Thoracic aorta (tissue), 2 donors: ENCODE measurements at regions not wholly inside any gene's neighbourhood (a gene's known extent, or its start where the extent isn't known, plus 50 kb on each side); places are given as distances from the start of the nearest gene placed in this dataset.

ENCODE experiments used
- ATAC-seq: fragments of 150-250 bp; one replicate; pipeline ENCODE4 v1.8.0; 2017; ENCODE audit warnings: low read depth; ENCODE audit not compliant: insufficient number of reproducible peaks, low FRiP score
- DNase-seq: peaks from one replicate; pipeline ENCODE4 v3.0.0-alpha.2; 2020; ENCODE audit warnings: low spot score
- H3K27ac ChIP-seq, 2 donors: fragments of 200-600 bp; sonication (generic); 1 replicate in 1 of 2; 2 replicates in 1 of 2; pipeline ENCODE4 v1.5.1; 2016; ENCODE audit warnings: mild to moderate bottlenecking in 2 of 2, moderate library complexity in 2 of 2
- H3K27me3 ChIP-seq: fragments of 200-600 bp; sonication (generic); replicated peaks from 2 replicates; pipeline ENCODE4 v1.6.0; 2016; ENCODE audit warnings: mild to moderate bottlenecking; ENCODE audit not compliant: insufficient read depth
- H3K36me3 ChIP-seq: fragments of 200-600 bp; sonication (generic); one replicate; pipeline ENCODE4 v1.5.1; 2016
- H3K4me1 ChIP-seq, 2 donors: fragments of 200-600 bp; sonication (generic); 1 replicate in 1 of 2; 2 replicates in 1 of 2; pipeline versions ENCODE4 v1.5.1 to v1.6.0; 2016; ENCODE audit warnings: low read depth in 2 of 2, mild to moderate bottlenecking in 1 of 2; ENCODE audit not compliant: control insufficient read depth in 1 of 2
- H3K4me3 ChIP-seq: fragments of 200-600 bp; sonication (generic); 2 replicates; pipeline ENCODE4 v1.5.1; 2016; ENCODE audit warnings: mild to moderate bottlenecking
- H3K9me3 ChIP-seq: fragments of 200-600 bp; sonication (generic); 2 replicates; pipeline ENCODE4 v1.5.1; 2016
- TF ChIP-seq, protein P1 (sequence below): fragments of 200-600 bp; sonication (generic); IDR thresholded peaks from one replicate; pipeline ENCODE4 v1.5.1; 2019; ENCODE audit warnings: antibody characterized with exemption

DNA sequence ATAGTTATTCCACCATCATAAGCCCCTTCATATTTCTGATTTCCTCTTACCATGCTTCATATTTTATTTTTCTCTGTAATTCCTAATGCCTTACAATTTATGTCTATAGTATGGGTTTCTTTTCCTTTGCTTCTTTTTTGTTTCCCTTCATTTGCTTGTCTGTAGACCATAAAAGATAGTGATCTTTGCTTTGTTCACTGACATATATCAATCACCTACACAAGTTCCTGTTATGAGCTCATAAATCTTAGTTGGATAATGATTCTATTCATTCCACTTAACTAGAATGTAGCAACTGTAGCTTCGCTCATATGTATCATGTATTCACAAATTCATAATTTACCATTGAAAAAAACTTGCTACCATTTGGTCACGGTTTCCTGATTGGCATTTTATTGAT lies 388.8 kb upstream of the ATXN7L3B start:
- DNase-seq (no peak), ATAC-seq (no peak)
- H3K4me1 ChIP-seq, result no peaks in the 10 kb centered on the region
- H3K4me3 ChIP-seq, result no peak overlapping the region
- no peaks in the 10 kb centered on the region for H3K36me3 ChIP-seq
- no peak overlapping the region for H3K27ac ChIP-seq
- TF ChIP-seq, protein P1, sequence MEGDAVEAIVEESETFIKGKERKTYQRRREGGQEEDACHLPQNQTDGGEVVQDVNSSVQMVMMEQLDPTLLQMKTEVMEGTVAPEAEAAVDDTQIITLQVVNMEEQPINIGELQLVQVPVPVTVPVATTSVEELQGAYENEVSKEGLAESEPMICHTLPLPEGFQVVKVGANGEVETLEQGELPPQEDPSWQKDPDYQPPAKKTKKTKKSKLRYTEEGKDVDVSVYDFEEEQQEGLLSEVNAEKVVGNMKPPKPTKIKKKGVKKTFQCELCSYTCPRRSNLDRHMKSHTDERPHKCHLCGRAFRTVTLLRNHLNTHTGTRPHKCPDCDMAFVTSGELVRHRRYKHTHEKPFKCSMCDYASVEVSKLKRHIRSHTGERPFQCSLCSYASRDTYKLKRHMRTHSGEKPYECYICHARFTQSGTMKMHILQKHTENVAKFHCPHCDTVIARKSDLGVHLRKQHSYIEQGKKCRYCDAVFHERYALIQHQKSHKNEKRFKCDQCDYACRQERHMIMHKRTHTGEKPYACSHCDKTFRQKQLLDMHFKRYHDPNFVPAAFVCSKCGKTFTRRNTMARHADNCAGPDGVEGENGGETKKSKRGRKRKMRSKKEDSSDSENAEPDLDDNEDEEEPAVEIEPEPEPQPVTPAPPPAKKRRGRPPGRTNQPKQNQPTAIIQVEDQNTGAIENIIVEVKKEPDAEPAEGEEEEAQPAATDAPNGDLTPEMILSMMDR, result no peak
- no peaks in the 10 kb centered on the region for H3K27me3 ChIP-seq
- H3K9me3 ChIP-seq, result no peaks in the 10 kb centered on the region

DNA sequence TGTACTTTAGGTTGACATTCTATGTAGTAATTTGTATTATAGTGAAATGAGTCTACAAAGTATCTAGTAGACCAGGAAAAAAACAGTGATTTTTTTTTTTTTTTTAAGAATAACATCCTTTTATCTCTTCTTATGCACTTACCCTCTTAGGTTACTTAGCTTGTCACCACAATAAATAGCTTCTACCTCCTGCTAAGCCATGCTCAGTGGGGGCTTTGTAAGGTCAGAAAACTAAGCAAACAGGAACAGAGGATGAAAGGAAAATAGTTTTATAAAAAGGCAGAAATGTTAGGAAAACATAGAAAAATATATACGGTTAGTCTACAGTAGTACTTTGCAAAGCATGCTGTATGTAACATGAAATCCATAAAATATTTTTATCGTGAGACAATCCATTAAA lies 385.3 kb upstream of the ATXN7L3B start:
- H3K9me3 ChIP-seq, result no peaks in the 10 kb centered on the region
- no peak for ATAC-seq
- no peak for DNase-seq
- no peaks in the 10 kb centered on the region for H3K4me1 ChIP-seq
- TF ChIP-seq, protein P1, result no peak
- H3K27me3 ChIP-seq, result no peaks in the 10 kb centered on the region
- no peak overlapping the region for H3K4me3 ChIP-seq
- no peak overlapping the region for H3K27ac ChIP-seq
- H3K36me3 ChIP-seq, result no peaks in the 10 kb centered on the region

GRCh38 chr12:74166096-74166495 lies 371.5 kb upstream of the ATXN7L3B start:
- Histone ChIP-seq H3K4me1 (no peaks in the 10 kb centered on the region), H3K4me3 (no peak overlapping the region), H3K9me3 (no peaks in the 10 kb centered on the region), H3K27ac (no peak overlapping the region), H3K36me3 (no peaks in the 10 kb centered on the region), H3K27me3 (no peaks in the 10 kb centered on the region)
- DNase-seq, result no peak
- TF ChIP-seq, protein P1, result no peak
- ATAC-seq, result no peak

DNA sequence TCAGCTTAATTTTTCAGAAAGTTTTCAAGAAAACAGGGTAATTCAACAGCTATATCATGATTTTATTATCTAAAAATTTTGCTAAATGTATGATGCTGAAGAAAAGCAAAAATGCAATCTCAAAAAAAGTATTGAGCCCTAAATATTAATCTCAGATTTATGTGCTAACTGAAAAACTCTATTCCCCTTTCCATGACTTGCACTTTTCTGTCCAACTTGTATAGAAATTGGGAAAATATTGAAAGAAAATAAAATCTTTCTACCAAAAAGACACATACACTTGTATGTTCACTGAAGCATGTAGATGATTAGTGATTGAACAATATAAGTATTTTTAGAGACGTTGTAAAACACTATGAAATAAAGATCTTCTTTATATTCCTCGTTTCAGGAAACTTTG lies 368.0 kb upstream of the ATXN7L3B start:
- Histone ChIP-seq H3K4me1 (no peaks in the 10 kb centered on the region), H3K27me3 (no peaks in the 10 kb centered on the region), H3K9me3 (no peaks in the 10 kb centered on the region), H3K27ac (no peak overlapping the region), H3K36me3 (no peaks in the 10 kb centered on the region), H3K4me3 (no peak overlapping the region)
- TF ChIP-seq, protein P1, result no peak
- ATAC-seq, result no peak
- no peak for DNase-seq

DNA sequence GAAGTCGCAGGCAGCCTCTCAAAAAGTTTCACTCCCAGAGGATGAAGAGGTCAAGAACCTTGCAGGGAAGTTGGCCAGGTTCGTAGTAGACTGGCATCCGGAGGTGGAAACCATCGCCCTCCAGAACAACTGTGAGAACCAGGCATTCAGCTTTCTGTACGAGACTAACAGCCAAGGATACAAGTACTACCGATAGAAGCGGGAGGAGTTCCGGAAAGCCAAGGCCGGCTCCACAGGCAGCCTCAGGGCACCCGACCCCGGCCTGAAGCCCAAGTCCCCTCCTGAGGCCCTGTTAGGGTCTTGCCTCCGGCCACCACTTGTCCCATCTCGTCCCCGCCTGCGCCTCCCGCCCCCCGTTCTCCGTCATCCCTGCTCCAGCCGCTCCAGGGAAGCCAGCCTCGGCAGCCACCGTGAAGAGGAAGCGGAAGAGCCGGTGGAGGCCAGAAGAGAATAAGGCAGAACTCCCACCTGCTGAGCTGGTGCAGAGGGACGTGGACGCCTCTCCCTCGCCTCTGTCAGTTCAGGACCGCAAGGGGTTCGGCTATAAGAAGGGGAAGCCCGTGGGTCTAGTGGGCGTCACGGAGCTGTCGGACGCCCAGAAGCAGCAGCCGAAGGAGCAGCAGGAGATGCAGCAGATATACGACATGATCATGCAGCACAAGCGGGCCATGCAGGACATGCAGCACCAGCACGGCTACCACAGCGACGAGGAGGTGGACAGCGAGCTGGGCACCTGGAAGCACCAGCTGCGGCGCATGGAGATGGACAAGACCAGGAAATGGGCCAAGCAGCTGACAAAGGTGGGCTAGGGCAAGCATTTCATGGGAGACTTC lies 366.8 kb upstream of the ATXN7L3B start:
- Histone ChIP-seq H3K9me3 (no peaks in the 10 kb centered on the region), H3K27me3 (no peaks in the 10 kb centered on the region), H3K36me3 (no peaks in the 10 kb centered on the region), H3K4me1 (no peaks in the 10 kb centered on the region), H3K4me3 (no peak overlapping the region), H3K27ac (no peak overlapping the region)
- DNase-seq (no peak), ATAC-seq (no peak)
- TF ChIP-seq, protein P1, result no peak
